Mesodermal cell (in vitro differentiated cells): ENCODE measurements at regions not wholly inside any gene's neighbourhood (a gene's known extent, or its start where the extent isn't known, plus 50 kb on each side); places are given as distances from the start of the nearest gene placed in this dataset.

Source experiments
- H3K27ac ChIP-seq: 2 replicates; pipeline ENCODE4 v1.7.0; 2013; ENCODE audit warnings: mild to moderate bottlenecking, low read depth, low read length, moderate library complexity; ENCODE audit not compliant: severe bottlenecking
- H3K36me3 ChIP-seq: 2 replicates; pipeline ENCODE4 v1.7.1; 2013; ENCODE audit warnings: mild to moderate bottlenecking, low read length, moderate library complexity; ENCODE audit not compliant: control insufficient read depth, insufficient read depth
- H3K4me1 ChIP-seq: one replicate; pipeline ENCODE4 v1.7.1; 2013; ENCODE audit warnings: mild to moderate bottlenecking, low read length; ENCODE audit not compliant: insufficient read depth, control insufficient read depth, poor library complexity, severe bottlenecking
- H3K4me3 ChIP-seq: 2 replicates; pipeline ENCODE4 v1.7.0; 2013; ENCODE audit warnings: low read length, control low read depth, mild to moderate bottlenecking; ENCODE audit not compliant: insufficient read depth, poor library complexity, severe bottlenecking; ENCODE audit errors: extremely low read depth
- H3K9me3 ChIP-seq: 2 replicates; pipeline ENCODE4 v1.7.1; 2013; ENCODE audit warnings: mild to moderate bottlenecking, low read length, moderate library complexity; ENCODE audit not compliant: control insufficient read depth
- WGBS, 2 experiments: methylation state at CpG; one replicate each; pipeline ENCODE4 v1.1.5; 2013; ENCODE audit warnings: missing lambda C conversion rate in 2 of 2; ENCODE audit not compliant: insufficient coverage in 2 of 2; 5-methylcytosine and 5-hydroxymethylcytosine counted together

- no peak overlapping the region for H3K4me3 ChIP-seq
Measured at GRCh38 chr2:235357881-235358280, 136.0 kb upstream of the AGAP1 start.

DNA sequence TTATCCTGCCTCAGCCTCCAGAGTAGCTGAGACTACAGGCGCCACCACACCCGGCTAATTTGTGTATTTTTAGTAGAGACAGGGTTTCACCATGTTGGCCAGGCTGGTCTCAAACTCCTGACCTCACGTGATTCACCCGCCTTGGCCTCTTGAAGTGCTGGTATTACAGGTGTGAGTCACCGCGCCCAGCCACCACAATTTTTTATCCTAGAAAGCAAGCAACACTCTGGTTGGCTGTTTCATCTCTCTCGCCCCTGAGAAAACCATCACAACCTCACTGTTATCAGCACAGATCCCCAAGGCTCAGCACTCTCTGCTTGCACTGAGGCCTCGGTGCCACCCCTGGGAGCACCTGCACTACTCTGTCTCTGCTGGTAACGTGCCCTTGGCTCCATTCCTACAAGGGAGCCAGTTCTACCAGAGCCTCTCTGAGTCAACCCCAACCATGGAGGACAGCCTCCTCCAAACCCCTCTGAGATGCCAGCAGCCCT lies 134.8 kb upstream of the AGAP1 start:
- no peaks in the 10 kb centered on the region for H3K9me3 ChIP-seq
- H3K4me1 ChIP-seq, result no peaks in the 10 kb centered on the region
- 94 to 97% methylated on average over 5 to 7 of the region's 9 CpGs for WGBS, 2 experiments
- H3K4me3 ChIP-seq, result no peak overlapping the region
- no peaks in the 10 kb centered on the region for H3K36me3 ChIP-seq
- H3K27ac ChIP-seq, result no peak overlapping the region

More at GRCh38 chr2:235357881-235358280, 136.0 kb upstream of the AGAP1 start:
- Histone ChIP-seq H3K27ac (no peak overlapping the region), H3K36me3 (no peaks in the 10 kb centered on the region), H3K4me1 (no peaks in the 10 kb centered on the region), H3K9me3 (no peaks in the 10 kb centered on the region)
- 93 to 94% methylated on average over 14 to 17 of the region's 17 CpGs for WGBS, 2 experiments

DNA sequence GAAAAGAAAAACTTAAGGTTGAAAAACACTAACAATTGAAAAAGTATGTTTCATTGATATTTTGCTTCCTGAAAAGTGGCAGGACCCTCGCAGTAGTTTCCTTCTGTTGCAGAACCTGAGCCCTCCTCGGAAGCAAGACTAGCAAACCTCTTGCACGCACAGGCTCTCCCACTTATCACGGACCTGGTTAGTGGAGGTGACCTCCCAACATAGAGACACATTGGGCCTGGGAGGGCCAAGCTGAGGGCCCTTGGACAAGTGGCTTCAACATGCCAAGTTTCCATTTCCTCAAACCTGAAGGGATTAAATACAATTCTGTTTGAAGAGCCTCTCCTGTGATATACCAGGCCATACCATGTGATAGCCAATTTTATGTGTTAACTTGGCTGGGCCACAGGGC lies 133.4 kb upstream of the AGAP1 start:
- Histone ChIP-seq H3K4me1 (no peaks in the 10 kb centered on the region), H3K36me3 (no peaks in the 10 kb centered on the region), H3K9me3 (no peaks in the 10 kb centered on the region), H3K27ac (no peak overlapping the region), H3K4me3 (no peak overlapping the region)
- WGBS, 2 experiments, result 83 to 86% methylated on average over 3 to 4 of the region's 4 CpGs

GRCh38 chr2:235365743-235366142 lies 128.1 kb upstream of the AGAP1 start:
- Histone ChIP-seq H3K4me3 (no peak overlapping the region), H3K36me3 (no peaks in the 10 kb centered on the region), H3K27ac (no peak overlapping the region), H3K9me3 (no peaks in the 10 kb centered on the region), H3K4me1 (no peaks in the 10 kb centered on the region)
- WGBS, 2 experiments, result 92 to 100% methylated on average over 2 of the region's 4 CpGs

DNA sequence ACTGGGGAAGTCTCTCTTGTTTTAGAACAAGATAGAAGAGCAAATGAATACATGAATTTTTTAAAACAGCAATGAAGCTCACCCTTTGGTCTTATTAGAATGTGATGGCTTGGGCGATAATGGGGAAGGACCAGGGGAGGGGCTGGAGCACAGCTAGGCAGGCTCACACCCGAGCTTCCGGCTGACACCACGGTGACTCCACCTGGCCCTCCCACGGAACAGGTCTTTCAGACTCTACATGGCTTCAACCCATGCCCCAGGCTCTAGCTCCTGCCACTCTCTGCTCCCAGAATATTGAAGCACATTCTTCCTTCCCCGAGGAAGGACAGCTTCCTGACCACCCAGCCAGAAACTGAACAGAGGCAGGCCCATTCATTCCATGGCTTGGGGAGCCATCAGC lies 127.5 kb upstream of the AGAP1 start:
- 93% methylated on average over 5 of the region's 6 CpGs for WGBS, 2 experiments
- H3K4me1 ChIP-seq, result no peaks in the 10 kb centered on the region
- no peaks in the 10 kb centered on the region for H3K36me3 ChIP-seq
- no peak overlapping the region for H3K27ac ChIP-seq
- H3K4me3 ChIP-seq, result no peak overlapping the region
- no peaks in the 10 kb centered on the region for H3K9me3 ChIP-seq

GRCh38 chr2:235366807-235367206 lies 127.0 kb upstream of the AGAP1 start:
- H3K4me1 ChIP-seq, result no peaks in the 10 kb centered on the region
- no peak overlapping the region for H3K27ac ChIP-seq
- no peaks in the 10 kb centered on the region for H3K36me3 ChIP-seq
- H3K9me3 ChIP-seq, result no peaks in the 10 kb centered on the region
- H3K4me3 ChIP-seq, result no peak overlapping the region
- 90 to 93% methylated on average over 8 of the region's 8 CpGs for WGBS, 2 experiments

- Histone ChIP-seq H3K36me3 (no peaks in the 10 kb centered on the region), H3K4me3 (no peak overlapping the region), H3K9me3 (no peaks in the 10 kb centered on the region), H3K27ac (no peak overlapping the region), H3K4me1 (no peaks in the 10 kb centered on the region)
- 89 to 99% methylated on average over 5 of the region's 5 CpGs for WGBS, 2 experiments
Measured at GRCh38 chr2:235371018-235371417, 122.8 kb upstream of the AGAP1 start.

GRCh38 chr2:235373171-235373570 lies 120.7 kb upstream of the AGAP1 start:
- Histone ChIP-seq H3K36me3 (no peaks in the 10 kb centered on the region), H3K4me1 (peaks cover 12% of the 10 kb centered on the region), H3K4me3 (no peak overlapping the region), H3K9me3 (no peaks in the 10 kb centered on the region), H3K27ac (no peak overlapping the region)
- 82 to 88% methylated on average over 2 of the region's 2 CpGs for WGBS, 2 experiments

- WGBS, 2 experiments, result 88 to 100% methylated on average over 2 of the region's 4 CpGs
- H3K4me1 ChIP-seq, result peaks cover 14% of the 10 kb centered on the region
Measured at GRCh38 chr2:235377176-235377575, 116.7 kb upstream of the AGAP1 start.

DNA sequence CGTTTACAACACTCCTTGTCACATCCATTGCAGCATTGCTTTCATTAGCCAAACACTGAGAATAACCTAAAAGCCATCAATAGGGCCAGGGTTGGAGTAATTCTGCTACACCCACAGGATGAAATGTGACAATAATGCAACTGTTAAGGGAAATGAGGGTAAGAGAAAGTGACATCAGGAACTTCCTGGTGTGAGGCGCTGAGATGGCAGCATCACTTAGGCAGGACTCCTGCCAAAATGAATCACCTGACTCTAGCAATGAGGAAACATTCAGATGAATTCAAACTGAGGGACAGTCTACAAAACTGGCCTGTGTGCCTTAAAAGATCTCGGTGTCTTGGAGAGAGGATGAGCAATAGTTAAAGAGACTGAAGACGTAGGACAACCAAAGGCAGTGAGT lies 115.6 kb upstream of the AGAP1 start:
- H3K9me3 ChIP-seq, result no peaks in the 10 kb centered on the region
- WGBS, 2 experiments, result 71 to 78% methylated on average over 4 of the region's 4 CpGs
- no peak overlapping the region for H3K27ac ChIP-seq
- peaks cover 14% of the 10 kb centered on the region for H3K4me1 ChIP-seq
- H3K4me3 ChIP-seq, result no peak overlapping the region
- H3K36me3 ChIP-seq, result no peaks in the 10 kb centered on the region

More at GRCh38 chr2:235377176-235377575, 116.7 kb upstream of the AGAP1 start:
- H3K27ac ChIP-seq, result no peak overlapping the region
- no peaks in the 10 kb centered on the region for H3K9me3 ChIP-seq
- no peaks in the 10 kb centered on the region for H3K36me3 ChIP-seq
- no peak overlapping the region for H3K4me3 ChIP-seq

- Histone ChIP-seq H3K36me3 (no peaks in the 10 kb centered on the region), H3K9me3 (no peaks in the 10 kb centered on the region), H3K4me1 (peaks cover 14% of the 10 kb centered on the region), H3K4me3 (no peak overlapping the region), H3K27ac (no peak overlapping the region)
- WGBS, 2 experiments, result 100% methylated on average over 1 of the region's 4 CpGs; no CpG with 5 or more reads in 1 of the 2 experiments
Measured at GRCh38 chr2:235378944-235379343, 114.9 kb upstream of the AGAP1 start.
